AG04450 (cell line): ENCODE measurements at regions not wholly inside any gene's neighbourhood (a gene's known extent, or its start where the extent isn't known, plus 50 kb on each side); places are given as distances from the start of the nearest gene placed in this dataset.

Experiments
- CTCF ChIA-PET: fragments of 300-600, 350-600 bp; formaldehyde crosslinking; extraction: SDS; loops from one replicate; lab custom pipeline; 2022; ENCODE audit warnings: antibody characterized with exemption, inconsistent platforms; lab: Charles Lee
- POLR2A ChIA-PET: fragments of 350-600 bp; formaldehyde crosslinking; extraction: SDS; loops from one replicate; lab custom pipeline; 2021; ENCODE audit warnings: antibody characterized with exemption, inconsistent platforms; lab: Yijun Ruan, JAX
- DNase-seq: peaks from one replicate; pipeline ENCODE4 v3.0.0-alpha.2; 2011; ENCODE audit warnings: low read depth, low spot score
- H3K27ac ChIP-seq: one replicate; pipeline ENCODE4 v1.5.1; 2012; ENCODE audit warnings: low read depth, low read length, control low read depth
- H3K27me3 ChIP-seq: one replicate; pipeline ENCODE4 v1.6.0; 2012; ENCODE audit warnings: low read length; ENCODE audit not compliant: control insufficient read depth, insufficient read depth
- H3K4me3 ChIP-seq: 2 replicates; pipeline ENCODE4 v1.5.1; 2011; ENCODE audit warnings: mild to moderate bottlenecking, low read depth, low read length, control low read depth
- H3K9me3 ChIP-seq: 2 replicates; pipeline ENCODE4 v1.5.1; 2012; ENCODE audit warnings: low read length; ENCODE audit not compliant: control insufficient read depth, insufficient read depth
- TF ChIP-seq, protein P1 (sequence below): IDR thresholded peaks from 2 replicates; pipeline ENCODE4 v1.5.1; 2011; ENCODE audit warnings: low read depth, low read length, control low read depth, inconsistent platforms

- ChIA-PET CTCF (no interaction called here), POLR2A (no interaction called here)
- DNase-seq: no peak
- Histone ChIP-seq H3K9me3 (no peaks in the 10 kb centered on the region; the same call in 1 of the 2 replicates), H3K27me3 (no peaks in the 10 kb centered on the region), H3K27ac (no peak overlapping the region), H3K4me3 (no peak overlapping the region)
- TF ChIP-seq, protein P1, sequence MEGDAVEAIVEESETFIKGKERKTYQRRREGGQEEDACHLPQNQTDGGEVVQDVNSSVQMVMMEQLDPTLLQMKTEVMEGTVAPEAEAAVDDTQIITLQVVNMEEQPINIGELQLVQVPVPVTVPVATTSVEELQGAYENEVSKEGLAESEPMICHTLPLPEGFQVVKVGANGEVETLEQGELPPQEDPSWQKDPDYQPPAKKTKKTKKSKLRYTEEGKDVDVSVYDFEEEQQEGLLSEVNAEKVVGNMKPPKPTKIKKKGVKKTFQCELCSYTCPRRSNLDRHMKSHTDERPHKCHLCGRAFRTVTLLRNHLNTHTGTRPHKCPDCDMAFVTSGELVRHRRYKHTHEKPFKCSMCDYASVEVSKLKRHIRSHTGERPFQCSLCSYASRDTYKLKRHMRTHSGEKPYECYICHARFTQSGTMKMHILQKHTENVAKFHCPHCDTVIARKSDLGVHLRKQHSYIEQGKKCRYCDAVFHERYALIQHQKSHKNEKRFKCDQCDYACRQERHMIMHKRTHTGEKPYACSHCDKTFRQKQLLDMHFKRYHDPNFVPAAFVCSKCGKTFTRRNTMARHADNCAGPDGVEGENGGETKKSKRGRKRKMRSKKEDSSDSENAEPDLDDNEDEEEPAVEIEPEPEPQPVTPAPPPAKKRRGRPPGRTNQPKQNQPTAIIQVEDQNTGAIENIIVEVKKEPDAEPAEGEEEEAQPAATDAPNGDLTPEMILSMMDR: no peak
These were observed 71.0 kb upstream of the FOXP4 start for GRCh38 chr6:41475164-41475563.

DNA sequence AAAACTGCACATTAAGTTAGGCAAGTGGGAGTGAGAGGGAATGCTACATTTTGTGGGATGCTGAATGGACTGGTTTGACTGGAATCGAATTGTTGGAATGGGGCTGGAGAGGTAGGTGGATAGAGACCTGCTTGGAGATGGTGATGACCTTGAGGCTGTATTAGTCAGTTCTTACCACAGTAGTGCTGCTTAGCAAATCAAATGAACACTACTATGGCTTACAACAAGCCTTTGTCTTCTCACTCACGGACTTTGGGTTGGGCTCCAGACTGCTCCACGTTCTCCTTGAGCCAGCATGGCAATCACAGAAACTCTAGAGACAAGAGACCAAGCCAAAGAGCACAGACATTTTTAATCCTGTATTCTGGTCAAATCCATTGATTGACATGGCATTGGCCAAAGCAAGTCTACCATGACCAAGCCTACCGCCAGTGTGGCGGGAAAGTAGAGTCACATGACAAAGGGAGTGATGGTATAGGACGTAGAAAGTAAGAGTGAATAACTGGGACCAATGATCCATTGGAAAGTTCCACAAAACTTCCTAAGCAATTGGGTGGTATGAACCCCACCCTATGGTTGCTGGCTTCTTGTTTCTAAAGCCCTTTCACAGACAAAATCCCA lies 70.3 kb upstream of the FOXP4 start:
- no peak for DNase-seq
- Histone ChIP-seq H3K27ac (no peak overlapping the region), H3K27me3 (peaks cover 1% of the 10 kb centered on the region), H3K9me3 (no peaks in the 10 kb centered on the region; the same call in 1 of the 2 replicates), H3K4me3 (no peak overlapping the region)
- ChIA-PET POLR2A (no interaction called here), CTCF (interaction anchor here (0.8 kb wide), 1 partner anchor 51 kb away, joined by 3 read pairs; no protein-coding TSS in a partner anchor)
- TF ChIP-seq, protein P1: no peak

DNA sequence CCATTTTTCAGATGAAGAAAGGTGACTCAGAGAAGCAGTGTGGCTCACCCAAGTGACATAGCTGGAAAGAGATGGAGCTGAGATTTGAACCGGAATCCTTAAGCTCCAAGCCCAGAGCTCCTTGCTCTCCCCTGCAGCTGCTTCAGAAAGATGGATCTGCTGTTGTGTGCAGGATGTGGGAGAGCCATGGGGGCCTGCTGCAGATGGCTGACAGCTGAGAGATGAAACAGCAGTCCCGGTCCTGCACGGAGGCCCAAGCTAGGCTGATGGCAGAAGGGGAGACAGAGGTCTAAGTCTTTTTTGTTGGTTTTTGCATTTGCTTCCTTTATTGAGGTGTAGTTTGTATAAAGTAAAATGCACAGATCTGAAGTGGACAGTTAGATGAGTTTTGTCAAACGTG lies 69.8 kb upstream of the FOXP4 start:
- no peaks in the 10 kb centered on the region; the same call in 1 of the 2 replicates for H3K9me3 ChIP-seq
- TF ChIP-seq, protein P1: no peak
- no peak for DNase-seq
- H3K4me3 ChIP-seq: no peak overlapping the region
- ChIA-PET POLR2A (no interaction called here), CTCF (interaction anchor here (0.8 kb wide), 1 partner anchor 51 kb away, joined by 3 read pairs; no protein-coding TSS in a partner anchor)
- peaks cover 2% of the 10 kb centered on the region for H3K27me3 ChIP-seq
- H3K27ac ChIP-seq: no peak overlapping the region

DNA sequence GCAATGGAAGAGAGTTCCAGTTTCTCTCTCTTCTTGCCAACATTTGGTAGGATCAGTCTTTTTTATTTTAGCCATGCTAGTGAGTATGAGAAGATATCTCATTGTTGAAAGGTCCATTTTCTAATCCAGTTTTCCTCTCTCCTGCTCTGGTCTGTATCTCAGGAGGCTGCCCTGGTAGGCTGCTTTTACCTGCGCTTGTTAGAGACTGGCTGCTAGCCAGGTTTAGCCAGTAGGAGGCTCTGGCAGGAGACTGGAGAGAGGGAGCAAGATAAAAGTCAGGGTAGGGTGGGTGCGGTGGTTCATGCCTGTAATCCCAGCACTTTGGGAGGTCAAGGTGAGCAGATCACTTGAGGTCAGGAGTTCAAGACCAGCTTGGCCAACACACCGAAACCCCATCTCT lies 68.6 kb upstream of the FOXP4 start:
- no peak overlapping the region for H3K27ac ChIP-seq
- TF ChIP-seq, protein P1: no peak
- H3K27me3 ChIP-seq: peaks cover 2% of the 10 kb centered on the region
- ChIA-PET CTCF (no interaction called here), POLR2A (no interaction called here)
- H3K4me3 ChIP-seq: no peak overlapping the region
- no peaks in the 10 kb centered on the region for H3K9me3 ChIP-seq
- DNase-seq: no peak

- Histone ChIP-seq H3K9me3 (no peaks in the 10 kb centered on the region), H3K4me3 (no peak overlapping the region), H3K27ac (no peak overlapping the region), H3K27me3 (peaks cover 2% of the 10 kb centered on the region)
- CTCF ChIA-PET: no interaction called here
- DNase-seq: no peak
- TF ChIP-seq, protein P1: no peak
- POLR2A ChIA-PET: no interaction called here
These were observed 62.2 kb upstream of the FOXP4 start for GRCh38 chr6:41483943-41484342.
